Stimulated activated naive B cell treated with anti-CD40 and anti-IgM and Interleukin-4, amounts not matched to agents 10 μg/mL and 1 μg/mL and 100 μg/mL, for 72 hours (primary cell): ENCODE measurements at regions not wholly inside any gene's neighbourhood (a gene's known extent, or its start where the extent isn't known, plus 50 kb on each side); places are given as distances from the start of the nearest gene placed in this dataset.

ENCODE experiments used
- ATAC-seq, 2 donors: fragments of 150-1000 bp; cut with Tn5 transposase; replicated peaks; 2 replicates each; pipeline ENCODE4 v1.10.0; 2021; ENCODE audit warnings: moderate library complexity in 1 of 2
- DNase-seq: peaks from one replicate; pipeline ENCODE4 v3.0.0; 2021
- H3K27ac Mint-ChIP-seq: one replicate; pipeline ENCODE4 v1.8.0; 2022; ENCODE audit warnings: mild to moderate bottlenecking, mixed read lengths
- H3K27me3 Mint-ChIP-seq, 2 donors: one replicate each; pipeline ENCODE4 v1.8.0; 2022; ENCODE audit warnings: mixed read lengths in 2 of 2
- H3K36me3 Mint-ChIP-seq, 2 donors: one replicate each; pipeline ENCODE4 v1.8.0; 2022; ENCODE audit warnings: mixed read lengths in 2 of 2, mild to moderate bottlenecking in 1 of 2
- H3K4me1 Mint-ChIP-seq, 2 donors: one replicate each; pipeline ENCODE4 v1.8.0; 2022; ENCODE audit warnings: mixed read lengths in 2 of 2, mild to moderate bottlenecking in 1 of 2
- H3K4me3 Mint-ChIP-seq, 2 donors: one replicate each; pipeline ENCODE4 v1.8.0; 2022; ENCODE audit warnings: mild to moderate bottlenecking in 2 of 2, mixed read lengths in 2 of 2, moderate library complexity in 1 of 2
- H3K9me3 Mint-ChIP-seq, 2 donors: one replicate each; pipeline ENCODE4 v1.8.0; 2022; ENCODE audit warnings: mixed read lengths in 2 of 2, mild to moderate bottlenecking in 1 of 2

GRCh38 chr5:89260254-89260653, 377.3 kb upstream of the MEF2C start:
- no peak overlapping the region for H3K4me3 Mint-ChIP-seq
- no peaks in the 10 kb centered on the region for H3K27me3 Mint-ChIP-seq
- H3K36me3 Mint-ChIP-seq = peaks cover 0 to 2% of the 10 kb centered on the region in 2 donors
- H3K9me3 Mint-ChIP-seq = peaks cover 0 to 5% of the 10 kb centered on the region in 2 donors
- H3K27ac Mint-ChIP-seq = no peak overlapping the region
- DNase-seq = no peak
- peaks cover 21 to 40% of the 10 kb centered on the region in 2 donors for H3K4me1 Mint-ChIP-seq
- peak in 1 of 2 donors; percentile 47 for ATAC-seq

DNA sequence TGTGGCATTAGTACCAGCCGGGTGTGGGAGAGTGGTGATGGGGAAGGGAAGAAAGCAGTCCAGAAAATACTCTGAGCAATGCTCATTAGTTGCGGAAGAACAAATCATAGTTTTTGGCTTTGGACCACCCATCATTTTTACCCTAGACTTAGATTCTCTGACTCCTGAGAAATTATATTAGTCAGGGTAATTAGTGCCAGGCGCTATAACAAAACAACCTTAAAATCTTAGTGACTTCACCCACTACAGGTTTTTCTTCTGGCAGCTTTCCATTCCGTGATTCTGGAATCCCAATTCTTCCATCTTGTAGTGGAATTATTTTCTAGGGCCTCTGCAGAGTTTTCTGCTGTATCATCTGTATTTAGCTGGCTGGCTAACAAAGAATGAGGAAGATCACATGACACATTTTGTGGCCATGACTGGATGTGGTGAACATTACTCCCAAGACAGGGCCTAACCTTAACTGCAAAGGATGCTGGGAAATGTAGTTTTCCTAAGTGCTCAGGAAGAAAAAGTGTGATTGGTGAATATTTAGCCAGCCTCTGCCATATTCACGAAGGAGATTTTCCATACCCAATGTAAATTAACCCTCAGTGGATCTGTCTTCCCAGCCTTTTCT, 373.0 kb upstream of the MEF2C start:
- Mint-ChIP-seq H3K4me1 (peaks cover 21 to 42% of the 10 kb centered on the region in 2 donors), H3K27me3 (no peaks in the 10 kb centered on the region), H3K27ac (peak overlapping the region; percentile 2), H3K36me3 (peaks cover 0 to 2% of the 10 kb centered on the region in 2 donors), H3K4me3 (no peak overlapping the region), H3K9me3 (peaks cover 0 to 2% of the 10 kb centered on the region in 2 donors)
- peak; percentile 48 to 61 for ATAC-seq
- no peak for DNase-seq

- Mint-ChIP-seq H3K9me3 (peaks cover 5 to 7% of the 10 kb centered on the region in 2 donors), H3K4me1 (peaks cover 11 to 29% of the 10 kb centered on the region in 2 donors), H3K27me3 (no peaks in the 10 kb centered on the region), H3K27ac (no peak overlapping the region), H3K36me3 (peaks cover 4% of the 10 kb centered on the region in 2 donors), H3K4me3 (no peak overlapping the region)
- ATAC-seq (no peak), DNase-seq (no peak)
Observed at GRCh38 chr5:89253666-89254352, 370.8 kb upstream of the MEF2C start.

DNA sequence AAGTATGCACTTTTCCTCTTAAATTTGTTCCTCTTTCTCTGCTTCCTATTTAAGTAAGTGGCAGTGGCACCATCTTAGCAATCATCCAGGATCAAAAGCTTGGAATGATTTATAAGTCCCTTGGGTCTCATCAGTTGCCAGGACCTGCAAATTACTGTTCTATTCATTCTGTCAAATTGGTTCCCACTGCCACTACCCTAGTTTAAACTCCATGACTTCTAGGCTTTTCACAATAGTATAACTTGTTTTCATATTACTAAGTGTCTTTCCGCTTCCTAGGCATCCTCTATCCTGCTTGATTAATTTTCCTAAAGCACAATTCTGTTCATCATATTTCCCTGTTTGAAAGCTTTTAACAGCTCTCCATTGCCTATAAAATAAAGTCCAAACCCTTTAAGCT, 363.9 kb upstream of the MEF2C start:
- no peak for ATAC-seq
- no peak overlapping the region for H3K27ac Mint-ChIP-seq
- no peak overlapping the region for H3K4me3 Mint-ChIP-seq
- no peaks in the 10 kb centered on the region for H3K27me3 Mint-ChIP-seq
- DNase-seq = no peak
- H3K36me3 Mint-ChIP-seq = peaks cover 3 to 4% of the 10 kb centered on the region in 2 donors
- H3K4me1 Mint-ChIP-seq = peaks cover 13 to 14% of the 10 kb centered on the region in 2 donors
- H3K9me3 Mint-ChIP-seq = peaks cover 4 to 12% of the 10 kb centered on the region in 2 donors

DNA sequence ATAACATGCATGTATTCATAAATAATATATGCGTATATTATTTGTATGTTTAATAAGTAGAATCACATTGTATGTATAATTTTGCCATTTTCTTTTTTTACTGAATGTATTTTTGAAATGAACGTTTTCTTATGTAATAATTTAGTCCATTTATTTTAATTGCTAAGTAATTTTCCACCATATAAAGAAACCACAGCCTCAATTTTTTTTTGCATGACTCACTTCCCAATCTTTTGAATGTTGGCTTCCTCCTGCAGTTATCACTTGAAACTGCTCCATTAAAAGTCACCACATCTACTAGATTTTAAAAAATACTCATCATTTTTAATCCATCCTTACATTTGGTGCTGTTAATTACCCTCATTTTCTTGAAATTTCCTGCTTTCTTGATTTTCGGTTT, 363.3 kb upstream of the MEF2C start:
- Mint-ChIP-seq H3K36me3 (peaks cover 3 to 4% of the 10 kb centered on the region in 2 donors), H3K27ac (no peak overlapping the region), H3K9me3 (peaks cover 4 to 12% of the 10 kb centered on the region in 2 donors), H3K27me3 (no peaks in the 10 kb centered on the region), H3K4me3 (no peak overlapping the region), H3K4me1 (peaks cover 13% of the 10 kb centered on the region in 2 donors)
- DNase-seq (no peak), ATAC-seq (no peak)

DNA sequence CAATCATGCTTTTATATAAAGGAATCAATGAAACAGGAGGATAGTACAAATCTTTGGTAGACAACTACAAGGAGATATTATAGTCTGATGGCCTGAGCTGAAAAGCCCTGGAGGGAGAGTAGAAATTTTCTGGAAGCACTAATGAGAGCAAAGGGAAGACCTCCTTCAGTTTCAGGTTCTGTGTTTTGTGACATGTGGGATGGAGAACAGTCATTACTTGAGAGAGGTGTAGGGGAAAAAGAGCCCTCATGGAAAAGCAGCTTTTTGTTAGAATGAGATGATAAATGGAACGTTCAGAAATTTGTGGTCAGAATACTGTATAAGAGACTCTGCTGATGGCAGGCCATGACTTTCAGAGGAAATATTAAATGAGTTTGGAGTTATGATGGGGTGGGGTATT, 360.6 kb upstream of the MEF2C start:
- H3K36me3 Mint-ChIP-seq = no peaks in the 10 kb centered on the region
- DNase-seq = no peak
- no peaks in the 10 kb centered on the region for H3K27me3 Mint-ChIP-seq
- peak; percentile 31 to 52 for ATAC-seq
- peaks cover 8 to 11% of the 10 kb centered on the region in 2 donors for H3K4me1 Mint-ChIP-seq
- no peak overlapping the region for H3K27ac Mint-ChIP-seq
- no peak overlapping the region for H3K4me3 Mint-ChIP-seq
- peaks cover 0 to 6% of the 10 kb centered on the region in 2 donors for H3K9me3 Mint-ChIP-seq

GRCh38 chr5:89241186-89241585, 358.2 kb upstream of the MEF2C start:
- Mint-ChIP-seq H3K9me3 (peaks cover 0 to 3% of the 10 kb centered on the region in 2 donors), H3K4me1 (peaks cover 1 to 2% of the 10 kb centered on the region in 2 donors), H3K27ac (no peak overlapping the region), H3K27me3 (no peaks in the 10 kb centered on the region), H3K4me3 (no peak overlapping the region), H3K36me3 (no peaks in the 10 kb centered on the region)
- DNase-seq (no peak), ATAC-seq (no peak)

DNA sequence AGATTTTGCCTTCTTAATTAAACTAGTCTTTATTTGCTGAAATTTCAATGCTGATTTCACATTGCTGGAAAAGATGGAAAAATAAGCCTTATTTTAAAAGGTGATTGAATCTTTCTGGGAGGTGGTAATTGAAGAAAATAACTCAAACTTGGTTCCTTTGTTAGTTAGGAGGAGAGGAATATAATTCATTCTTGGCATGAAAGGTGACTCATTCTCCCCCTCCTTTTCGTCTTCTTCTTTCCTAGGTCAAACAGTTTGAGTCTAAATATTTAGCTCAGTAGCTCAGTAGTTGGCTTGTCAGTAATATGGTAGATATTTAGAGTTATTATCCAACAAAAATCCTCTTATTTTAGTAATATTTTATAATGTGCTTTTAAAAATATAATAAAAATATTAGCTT, 353.9 kb upstream of the MEF2C start:
- DNase-seq = no peak
- no peak for ATAC-seq

GRCh38 chr5:89233462-89233861, 350.5 kb upstream of the MEF2C start:
- H3K4me1 Mint-ChIP-seq = peaks cover 15 to 34% of the 10 kb centered on the region in 2 donors
- H3K27me3 Mint-ChIP-seq = no peaks in the 10 kb centered on the region
- DNase-seq (no peak), ATAC-seq (no peak)
- H3K9me3 Mint-ChIP-seq = peaks cover 3 to 10% of the 10 kb centered on the region in 2 donors
- H3K4me3 Mint-ChIP-seq = peak overlapping the region in 1 of 2 donors; percentile 67
- H3K36me3 Mint-ChIP-seq = peaks cover 6 to 9% of the 10 kb centered on the region in 2 donors
- H3K27ac Mint-ChIP-seq = no peak overlapping the region

More for the DNA sequence above, 353.9 kb upstream of the MEF2C start:
- Mint-ChIP-seq H3K9me3 (peaks cover 0 to 3% of the 10 kb centered on the region in 2 donors), H3K4me3 (no peak overlapping the region), H3K27me3 (no peaks in the 10 kb centered on the region), H3K36me3 (no peaks in the 10 kb centered on the region), H3K4me1 (peaks cover 10 to 23% of the 10 kb centered on the region in 2 donors), H3K27ac (no peak overlapping the region)

DNA sequence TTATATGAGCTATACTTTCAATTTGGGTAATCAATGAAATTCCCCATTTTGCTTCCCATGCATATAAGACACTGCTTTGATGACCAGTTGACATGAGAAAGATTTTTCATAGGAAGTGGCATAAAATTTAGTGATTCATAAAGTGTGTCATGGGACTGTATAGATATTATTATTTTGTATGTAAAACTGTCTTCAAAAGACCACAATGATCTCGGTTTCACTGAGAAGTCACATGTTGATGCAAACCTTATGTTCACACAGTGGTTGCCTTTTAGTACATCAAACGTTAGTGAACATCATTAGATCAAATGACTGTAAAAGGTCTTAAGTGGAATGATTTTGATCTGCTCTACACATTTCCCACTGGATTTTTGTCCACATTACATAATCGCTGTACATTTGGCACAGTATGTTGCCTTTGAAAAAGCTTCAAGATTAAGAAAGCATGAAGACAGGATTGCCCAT, 349.2 kb upstream of the MEF2C start:
- Mint-ChIP-seq H3K4me1 (peaks cover 15 to 39% of the 10 kb centered on the region in 2 donors), H3K36me3 (peaks cover 9 to 11% of the 10 kb centered on the region in 2 donors), H3K27me3 (no peaks in the 10 kb centered on the region), H3K4me3 (no peak overlapping the region), H3K9me3 (peaks cover 8 to 15% of the 10 kb centered on the region in 2 donors), H3K27ac (peak overlapping the region; percentile 89)
- DNase-seq (no peak), ATAC-seq (peak; percentile 93)

GRCh38 chr5:89230178-89230577, 347.2 kb upstream of the MEF2C start:
- ATAC-seq (no peak), DNase-seq (no peak)
- peaks cover 11 to 19% of the 10 kb centered on the region in 2 donors for H3K9me3 Mint-ChIP-seq
- H3K36me3 Mint-ChIP-seq = peaks cover 11 to 12% of the 10 kb centered on the region in 2 donors
- peak overlapping the region; percentile 76 for H3K27ac Mint-ChIP-seq
- H3K4me1 Mint-ChIP-seq = peaks cover 15 to 34% of the 10 kb centered on the region in 2 donors
- H3K27me3 Mint-ChIP-seq = no peaks in the 10 kb centered on the region
- no peak overlapping the region for H3K4me3 Mint-ChIP-seq

- H3K4me1 Mint-ChIP-seq = peaks cover 13 to 34% of the 10 kb centered on the region in 2 donors
- H3K36me3 Mint-ChIP-seq = peaks cover 11 to 12% of the 10 kb centered on the region in 2 donors
- no peak for ATAC-seq
- peaks cover 11 to 19% of the 10 kb centered on the region in 2 donors for H3K9me3 Mint-ChIP-seq
- peak overlapping the region; percentile 76 for H3K27ac Mint-ChIP-seq
- H3K27me3 Mint-ChIP-seq = no peaks in the 10 kb centered on the region
- no peak overlapping the region for H3K4me3 Mint-ChIP-seq
- DNase-seq = no peak
Observed at GRCh38 chr5:89229331-89230070, 346.5 kb upstream of the MEF2C start.

DNA sequence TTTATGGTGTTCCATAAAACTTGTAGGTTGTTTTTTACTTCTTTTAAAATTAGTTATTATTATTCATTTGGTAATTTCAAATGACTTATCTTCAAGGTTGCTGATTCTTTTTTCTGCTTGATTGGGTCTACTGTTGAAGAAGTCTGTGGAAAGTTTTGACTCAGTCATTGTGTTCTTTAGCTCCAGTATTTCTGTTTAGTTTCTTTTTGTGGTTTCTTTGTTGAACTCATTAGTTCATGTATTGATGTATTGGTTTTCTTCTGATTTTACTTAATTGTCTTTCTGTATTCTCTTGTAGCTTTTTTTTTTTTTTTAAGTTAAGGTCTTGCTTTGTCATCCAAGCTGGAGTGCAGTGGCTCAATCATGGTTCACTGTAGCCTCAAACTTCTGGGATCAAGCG, 345.4 kb upstream of the MEF2C start:
- H3K9me3 Mint-ChIP-seq = peaks cover 11 to 26% of the 10 kb centered on the region in 2 donors
- no peaks in the 10 kb centered on the region for H3K27me3 Mint-ChIP-seq

DNA sequence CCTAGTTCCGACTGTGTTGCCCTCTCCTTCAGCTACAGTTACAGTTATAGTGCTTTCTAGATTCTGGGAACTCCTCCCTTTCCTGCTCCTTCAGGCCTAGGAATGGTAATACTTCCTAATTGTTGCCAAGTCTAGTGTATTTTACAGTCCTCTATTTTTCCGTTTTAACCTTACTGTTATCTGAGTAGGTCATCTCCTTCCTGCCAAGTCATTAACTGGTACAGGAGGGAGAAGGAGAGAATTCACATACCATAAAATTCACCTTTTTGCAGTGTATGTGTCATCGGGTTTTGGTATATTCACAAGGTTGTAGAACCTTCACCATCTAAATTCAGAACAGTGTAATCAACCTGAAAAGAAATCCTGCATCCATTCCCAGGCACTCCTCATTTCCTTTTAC, 335.4 kb upstream of the MEF2C start:
- Mint-ChIP-seq H3K9me3 (peaks cover 1 to 10% of the 10 kb centered on the region in 2 donors), H3K4me1 (peaks cover 0 to 2% of the 10 kb centered on the region in 2 donors), H3K27me3 (no peaks in the 10 kb centered on the region), H3K36me3 (peaks cover 6% of the 10 kb centered on the region in 2 donors), H3K4me3 (no peak overlapping the region), H3K27ac (no peak overlapping the region)
- ATAC-seq (no peak), DNase-seq (no peak)

More for the DNA sequence above, 345.4 kb upstream of the MEF2C start:
- H3K4me3 Mint-ChIP-seq = no peak overlapping the region
- peaks cover 14 to 37% of the 10 kb centered on the region in 2 donors for H3K4me1 Mint-ChIP-seq
- peaks cover 12 to 13% of the 10 kb centered on the region in 2 donors for H3K36me3 Mint-ChIP-seq
- H3K27ac Mint-ChIP-seq = no peak overlapping the region
- ATAC-seq = no peak
- DNase-seq = no peak
